ENCODE measurements at regions not wholly inside any gene's neighbourhood (a gene's known extent, or its start where the extent isn't known, plus 50 kb on each side); places are given as distances from the start of the nearest gene placed in this dataset.

- H3K36me3 ChIP-seq (ENCODE audit: control insufficient read depth in 3 of 3, insufficient read depth in 3 of 3, low read length in 3 of 3): no peaks in the 10 kb centered on the region
- no peak overlapping the region for H3K9ac ChIP-seq (ENCODE audit: low read depth in 1 of 3, low read length in 3 of 3)
- H3K27me3 ChIP-seq (ENCODE audit: control insufficient read depth in 3 of 3, insufficient read depth in 3 of 3, low read length in 3 of 3): no peaks in the 10 kb centered on the region
- no peak overlapping the region for H3K27ac ChIP-seq (ENCODE audit: low read depth, low read length)
- peaks cover 0 to 9% (median 2%) of the 10 kb centered on the region in 3 donors for H3K4me1 ChIP-seq (ENCODE audit: control insufficient read depth in 3 of 3, insufficient read depth in 3 of 3, low read length in 3 of 3)
- peaks cover 0 to 1% (median 0%) of the 10 kb centered on the region in 3 donors for H3K9me3 ChIP-seq (ENCODE audit: control insufficient read depth in 3 of 3, low read length in 3 of 3)
- H3K4me3 ChIP-seq (ENCODE audit: low read length in 3 of 3): no peak overlapping the region
Measured at GRCh38 chr7:25432807-25433206, 204.5 kb upstream of the NPVF start.

GRCh38 chr7:25436413-25436812 lies 208.1 kb upstream of the NPVF start:
- H3K9ac ChIP-seq (ENCODE audit: low read depth in 1 of 3, low read length in 3 of 3): no peak overlapping the region
- H3K27ac ChIP-seq (ENCODE audit: low read depth, low read length): no peak overlapping the region
- H3K9me3 ChIP-seq (ENCODE audit: control insufficient read depth in 3 of 3, low read length in 3 of 3): peaks cover 0 to 5% (median 1%) of the 10 kb centered on the region in 3 donors
- H3K4me3 ChIP-seq (ENCODE audit: low read length in 3 of 3): no peak overlapping the region
- H3K4me1 ChIP-seq (ENCODE audit: control insufficient read depth in 3 of 3, insufficient read depth in 3 of 3, low read length in 3 of 3): no peaks in the 10 kb centered on the region
- no peaks in the 10 kb centered on the region for H3K36me3 ChIP-seq (ENCODE audit: control insufficient read depth in 3 of 3, insufficient read depth in 3 of 3, low read length in 3 of 3)
- no peaks in the 10 kb centered on the region for H3K27me3 ChIP-seq (ENCODE audit: control insufficient read depth in 3 of 3, insufficient read depth in 3 of 3, low read length in 3 of 3)

- Histone ChIP-seq H3K27ac (ENCODE audit: low read depth, low read length) (no peak overlapping the region), H3K4me1 (ENCODE audit: control insufficient read depth in 3 of 3, insufficient read depth in 3 of 3, low read length in 3 of 3) (no peaks in the 10 kb centered on the region), H3K27me3 (ENCODE audit: control insufficient read depth in 3 of 3, insufficient read depth in 3 of 3, low read length in 3 of 3) (no peaks in the 10 kb centered on the region), H3K4me3 (ENCODE audit: low read length in 3 of 3) (no peak overlapping the region), H3K36me3 (ENCODE audit: control insufficient read depth in 3 of 3, insufficient read depth in 3 of 3, low read length in 3 of 3) (no peaks in the 10 kb centered on the region), H3K9ac (ENCODE audit: low read depth in 1 of 3, low read length in 3 of 3) (no peak overlapping the region), H3K9me3 (ENCODE audit: control insufficient read depth in 3 of 3, low read length in 3 of 3) (peaks cover 0 to 9% (median 1%) of the 10 kb centered on the region in 3 donors)
Measured at GRCh38 chr7:25437308-25437707, 209.0 kb upstream of the NPVF start.

- peaks cover 0 to 2% (median 0%) of the 10 kb centered on the region in 3 donors for H3K4me1 ChIP-seq (ENCODE audit: control insufficient read depth in 3 of 3, insufficient read depth in 3 of 3, low read length in 3 of 3)
- H3K27ac ChIP-seq (ENCODE audit: low read depth, low read length): no peak overlapping the region
- H3K27me3 ChIP-seq (ENCODE audit: control insufficient read depth in 3 of 3, insufficient read depth in 3 of 3, low read length in 3 of 3): no peaks in the 10 kb centered on the region
- H3K4me3 ChIP-seq (ENCODE audit: low read length in 3 of 3): no peak overlapping the region
- H3K36me3 ChIP-seq (ENCODE audit: control insufficient read depth in 3 of 3, insufficient read depth in 3 of 3, low read length in 3 of 3): no peaks in the 10 kb centered on the region
- peaks cover 0 to 9% (median 0%) of the 10 kb centered on the region in 3 donors for H3K9me3 ChIP-seq (ENCODE audit: control insufficient read depth in 3 of 3, low read length in 3 of 3)
- H3K9ac ChIP-seq (ENCODE audit: low read depth in 1 of 3, low read length in 3 of 3): no peak overlapping the region
Measured at GRCh38 chr7:25444991-25445390, 216.7 kb upstream of the NPVF start.

- no peaks in the 10 kb centered on the region for H3K9me3 ChIP-seq (ENCODE audit: control insufficient read depth in 3 of 3, low read length in 3 of 3)
- no peak overlapping the region for H3K4me3 ChIP-seq (ENCODE audit: low read length in 3 of 3)
- no peak overlapping the region for H3K9ac ChIP-seq (ENCODE audit: low read depth in 1 of 3, low read length in 3 of 3)
- H3K36me3 ChIP-seq (ENCODE audit: control insufficient read depth in 3 of 3, insufficient read depth in 3 of 3, low read length in 3 of 3): no peaks in the 10 kb centered on the region
- H3K27me3 ChIP-seq (ENCODE audit: control insufficient read depth in 3 of 3, insufficient read depth in 3 of 3, low read length in 3 of 3): no peaks in the 10 kb centered on the region
- H3K4me1 ChIP-seq (ENCODE audit: control insufficient read depth in 3 of 3, insufficient read depth in 3 of 3, low read length in 3 of 3): peaks cover 0 to 2% (median 0%) of the 10 kb centered on the region in 3 donors
- no peak overlapping the region for H3K27ac ChIP-seq (ENCODE audit: low read depth, low read length)
Measured at GRCh38 chr7:25448301-25448700, 220.0 kb upstream of the NPVF start.

GRCh38 chr7:25454020-25454419 lies 225.7 kb upstream of the NPVF start:
- no peak overlapping the region for H3K27ac ChIP-seq (ENCODE audit: low read depth, low read length)
- H3K36me3 ChIP-seq (ENCODE audit: control insufficient read depth in 3 of 3, insufficient read depth in 3 of 3, low read length in 3 of 3): no peaks in the 10 kb centered on the region
- peaks cover 9 to 28% (median 24%) of the 10 kb centered on the region in 3 donors for H3K4me1 ChIP-seq (ENCODE audit: control insufficient read depth in 3 of 3, insufficient read depth in 3 of 3, low read length in 3 of 3)
- H3K9me3 ChIP-seq (ENCODE audit: control insufficient read depth in 3 of 3, low read length in 3 of 3): no peaks in the 10 kb centered on the region
- no peak overlapping the region for H3K4me3 ChIP-seq (ENCODE audit: low read length in 3 of 3)
- no peak overlapping the region for H3K9ac ChIP-seq (ENCODE audit: low read depth in 1 of 3, low read length in 3 of 3)
- H3K27me3 ChIP-seq (ENCODE audit: control insufficient read depth in 3 of 3, insufficient read depth in 3 of 3, low read length in 3 of 3): no peaks in the 10 kb centered on the region

GRCh38 chr7:25454562-25455041 lies 226.3 kb upstream of the NPVF start:
- Histone ChIP-seq H3K36me3 (ENCODE audit: control insufficient read depth in 3 of 3, insufficient read depth in 3 of 3, low read length in 3 of 3) (no peaks in the 10 kb centered on the region), H3K27me3 (ENCODE audit: control insufficient read depth in 3 of 3, insufficient read depth in 3 of 3, low read length in 3 of 3) (no peaks in the 10 kb centered on the region), H3K9ac (ENCODE audit: low read depth in 1 of 3, low read length in 3 of 3) (no peak overlapping the region), H3K27ac (ENCODE audit: low read depth, low read length) (peak overlapping the region; percentile 59), H3K9me3 (ENCODE audit: control insufficient read depth in 3 of 3, low read length in 3 of 3) (no peaks in the 10 kb centered on the region), H3K4me3 (ENCODE audit: low read length in 3 of 3) (peak overlapping the region; percentile 6 to 59 (median 6)), H3K4me1 (ENCODE audit: control insufficient read depth in 3 of 3, insufficient read depth in 3 of 3, low read length in 3 of 3) (peaks cover 9 to 28% (median 24%) of the 10 kb centered on the region in 3 donors)

GRCh38 chr7:25455683-25456251 lies 227.5 kb upstream of the NPVF start:
- Histone ChIP-seq H3K27me3 (ENCODE audit: control insufficient read depth in 3 of 3, insufficient read depth in 3 of 3, low read length in 3 of 3) (no peaks in the 10 kb centered on the region), H3K9ac (ENCODE audit: low read depth in 1 of 3, low read length in 3 of 3) (no peak overlapping the region), H3K4me1 (ENCODE audit: control insufficient read depth in 3 of 3, insufficient read depth in 3 of 3, low read length in 3 of 3) (peaks cover 9 to 28% (median 24%) of the 10 kb centered on the region in 3 donors), H3K36me3 (ENCODE audit: control insufficient read depth in 3 of 3, insufficient read depth in 3 of 3, low read length in 3 of 3) (no peaks in the 10 kb centered on the region), H3K27ac (ENCODE audit: low read depth, low read length) (no peak overlapping the region), H3K9me3 (ENCODE audit: control insufficient read depth in 3 of 3, low read length in 3 of 3) (no peaks in the 10 kb centered on the region), H3K4me3 (ENCODE audit: low read length in 3 of 3) (no peak overlapping the region)

- peaks cover 9 to 28% (median 24%) of the 10 kb centered on the region in 3 donors for H3K4me1 ChIP-seq (ENCODE audit: control insufficient read depth in 3 of 3, insufficient read depth in 3 of 3, low read length in 3 of 3)
- no peaks in the 10 kb centered on the region for H3K36me3 ChIP-seq (ENCODE audit: control insufficient read depth in 3 of 3, insufficient read depth in 3 of 3, low read length in 3 of 3)
- no peaks in the 10 kb centered on the region for H3K27me3 ChIP-seq (ENCODE audit: control insufficient read depth in 3 of 3, insufficient read depth in 3 of 3, low read length in 3 of 3)
- H3K27ac ChIP-seq (ENCODE audit: low read depth, low read length): peak overlapping the region; percentile 59
- H3K9ac ChIP-seq (ENCODE audit: low read depth in 1 of 3, low read length in 3 of 3): no peak overlapping the region
- H3K9me3 ChIP-seq (ENCODE audit: control insufficient read depth in 3 of 3, low read length in 3 of 3): no peaks in the 10 kb centered on the region
- H3K4me3 ChIP-seq (ENCODE audit: low read length in 3 of 3): no peak overlapping the region
Measured at GRCh38 chr7:25456467-25457171, 228.3 kb upstream of the NPVF start.

GRCh38 chr7:25459057-25459456 lies 230.8 kb upstream of the NPVF start:
- Histone ChIP-seq H3K27me3 (ENCODE audit: control insufficient read depth in 3 of 3, insufficient read depth in 3 of 3, low read length in 3 of 3) (no peaks in the 10 kb centered on the region), H3K4me3 (ENCODE audit: low read length in 3 of 3) (no peak overlapping the region), H3K27ac (ENCODE audit: low read depth, low read length) (no peak overlapping the region)

More at GRCh38 chr7:25459057-25459456, 230.8 kb upstream of the NPVF start:
- Histone ChIP-seq H3K4me1 (ENCODE audit: control insufficient read depth in 3 of 3, insufficient read depth in 3 of 3, low read length in 3 of 3) (peaks cover 9 to 28% (median 24%) of the 10 kb centered on the region in 3 donors), H3K9ac (ENCODE audit: low read depth in 1 of 3, low read length in 3 of 3) (no peak overlapping the region), H3K36me3 (ENCODE audit: control insufficient read depth in 3 of 3, insufficient read depth in 3 of 3, low read length in 3 of 3) (no peaks in the 10 kb centered on the region), H3K9me3 (ENCODE audit: control insufficient read depth in 3 of 3, low read length in 3 of 3) (no peaks in the 10 kb centered on the region)
